CD4-positive, alpha-beta T cell (primary cell): ENCODE measurements at regions not wholly inside any gene's neighbourhood (a gene's known extent, or its start where the extent isn't known, plus 50 kb on each side); places are given as distances from the start of the nearest gene placed in this dataset.

Experiments
- ATAC-seq: fragments of 200-7000 bp; cut with Tn5 transposase; one replicate; pipeline ENCODE4 v1.10.0; 2022; ENCODE audit warnings: mild to moderate bottlenecking; ENCODE audit not compliant: poor library complexity
- CTCF ChIA-PET: fragments of 350-600 bp; sonication (Branson Sonifier 250); formaldehyde crosslinking; loops from one replicate; lab custom pipeline; 2021; ENCODE audit warnings: antibody characterized with exemption, inconsistent platforms; lab: Charles Lee
- POLR2A ChIA-PET: fragments of 350-600 bp; sonication (Branson Sonifier 250); formaldehyde crosslinking; loops from one replicate; lab custom pipeline; 2021; ENCODE audit warnings: antibody characterized with exemption, inconsistent platforms; lab: Charles Lee
- DNase-seq, 14 experiments: peaks; one replicate each; pipeline ENCODE4 v3.0.0-alpha.2; 2013 to 2020; ENCODE audit warnings: mixed read lengths in 2 of 14
- H3K27ac ChIP-seq, 2 donors: one replicate each; pipeline versions ENCODE4 v1.5.1 to v1.7.0; 2013; ENCODE audit warnings: low read length in 2 of 2, low read depth in 1 of 2, mild to moderate bottlenecking in 1 of 2
- H3K27me3 ChIP-seq, 2 experiments: 1 replicate in 1 of 2; 2 replicates in 1 of 2; pipeline versions ENCODE4 v1.6.1 to v1.7.0; 2013; ENCODE audit warnings: low read length in 2 of 2, control low read depth in 1 of 2, mild to moderate bottlenecking in 1 of 2, moderate library complexity in 1 of 2; ENCODE audit not compliant: insufficient read depth in 2 of 2, control insufficient read depth in 1 of 2
- H3K36me3 ChIP-seq: one replicate; pipeline ENCODE4 v1.6.1; 2013; ENCODE audit warnings: low read length, control low read depth; ENCODE audit not compliant: insufficient read depth
- H3K4me1 ChIP-seq: one replicate; pipeline ENCODE4 v1.6.1; 2013; ENCODE audit warnings: low read length, control low read depth; ENCODE audit not compliant: insufficient read depth
- H3K4me3 ChIP-seq: one replicate; pipeline ENCODE4 v1.5.1; 2013; ENCODE audit warnings: mild to moderate bottlenecking, low read length, moderate library complexity
- H3K9me3 ChIP-seq, 2 experiments: 1 replicate in 1 of 2; 2 replicates in 1 of 2; pipeline versions ENCODE4 v1.6.1 to v1.7.0; 2013; ENCODE audit warnings: low read length in 2 of 2, mild to moderate bottlenecking in 2 of 2, control low read depth in 1 of 2, moderate library complexity in 1 of 2; ENCODE audit not compliant: control insufficient read depth in 1 of 2, insufficient read depth in 1 of 2
- H3K27ac Mint-ChIP-seq: one replicate; pipeline ENCODE4 v1.8.0; 2020; ENCODE audit warnings: mixed read lengths
- H3K27me3 Mint-ChIP-seq: one replicate; pipeline ENCODE4 v1.8.0; 2021; ENCODE audit warnings: mixed read lengths
- H3K36me3 Mint-ChIP-seq: one replicate; pipeline ENCODE4 v1.8.0; 2021; ENCODE audit warnings: low read depth, mixed read lengths
- H3K4me1 Mint-ChIP-seq: one replicate; pipeline ENCODE4 v1.8.0; 2021; ENCODE audit warnings: low read depth, mixed read lengths
- H3K4me3 Mint-ChIP-seq: one replicate; pipeline ENCODE4 v1.8.0; 2020; ENCODE audit warnings: mild to moderate bottlenecking, mixed read lengths
- H3K9me3 Mint-ChIP-seq: one replicate; pipeline ENCODE4 v1.8.0; 2020; ENCODE audit warnings: mixed read lengths
- CTCF ChIP-seq: fragments of 200-600 bp; IDR thresholded peaks from one replicate; pipeline ENCODE4 v1.8.0; 2022; ENCODE audit warnings: antibody characterized with exemption, mild to moderate bottlenecking
- intact Hi-C, 2 experiments: fragments of 100-400 bp; cut with DNase I in 1 of 2; cut with micrococcal nuclease in 1 of 2; formaldehyde crosslinking; loops; one replicate each; pipeline versions ENCODE4 v1.15.1 to v1.9.0; 2023 to 2025; cut with DNase I, micrococcal nuclease

GRCh38 chr6:40928763-40929162 is 110.3 kb downstream of the UNC5CL start:
- H3K4me3 ChIP-seq: no peak overlapping the region
- H3K27me3 ChIP-seq: peaks cover 3 to 5% of the 10 kb centered on the region in 2 experiments
- no peak overlapping the region for H3K27ac Mint-ChIP-seq
- intact Hi-C loops: no loop called here
- H3K9me3 ChIP-seq: no peaks in the 10 kb centered on the region
- CTCF ChIA-PET: no interaction called here
- TF ChIP-seq CTCF: no peak
- H3K9me3 Mint-ChIP-seq: no peaks in the 10 kb centered on the region
- H3K36me3 ChIP-seq: no peaks in the 10 kb centered on the region
- ATAC-seq (no peak), DNase-seq (no peak)
- H3K4me3 Mint-ChIP-seq: no peak overlapping the region
- H3K4me1 Mint-ChIP-seq: no peaks in the 10 kb centered on the region
- H3K4me1 ChIP-seq: no peaks in the 10 kb centered on the region
- H3K36me3 Mint-ChIP-seq: no peaks in the 10 kb centered on the region
- H3K27ac ChIP-seq: no peak overlapping the region
- POLR2A ChIA-PET: no interaction called here
- H3K27me3 Mint-ChIP-seq: peaks cover 21% of the 10 kb centered on the region

DNA sequence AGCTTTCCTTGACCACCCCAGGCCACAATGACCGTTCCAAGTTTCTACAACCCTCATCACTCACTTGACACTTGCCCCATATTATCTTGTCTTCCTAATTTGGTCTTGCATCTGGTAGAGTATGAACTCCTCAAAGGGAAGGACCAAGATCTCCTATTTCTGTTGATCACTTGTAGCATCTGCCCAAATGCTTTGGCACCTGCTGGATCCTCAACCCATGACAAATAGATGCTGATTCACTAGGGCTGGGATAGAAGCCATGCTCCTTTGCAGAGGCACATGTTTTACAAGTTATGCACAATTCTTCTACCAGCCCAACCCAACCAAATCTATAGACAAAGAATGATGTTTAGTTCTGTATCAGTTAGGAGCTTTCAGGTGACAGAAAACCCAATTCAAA is 110.7 kb downstream of the UNC5CL start:
- ChIA-PET POLR2A (no interaction called here), CTCF (no interaction called here)
- Histone ChIP-seq H3K4me3 (no peak overlapping the region), H3K4me1 (no peaks in the 10 kb centered on the region), H3K36me3 (no peaks in the 10 kb centered on the region), H3K9me3 (no peaks in the 10 kb centered on the region), H3K27me3 (peaks cover 3 to 5% of the 10 kb centered on the region in 2 experiments), H3K27ac (no peak overlapping the region)
- H3K27me3 Mint-ChIP-seq: peaks cover 21% of the 10 kb centered on the region
- no peaks in the 10 kb centered on the region for H3K4me1 Mint-ChIP-seq
- H3K36me3 Mint-ChIP-seq: no peaks in the 10 kb centered on the region
- no peak overlapping the region for H3K4me3 Mint-ChIP-seq
- H3K9me3 Mint-ChIP-seq: no peaks in the 10 kb centered on the region
- intact Hi-C loops: no loop called here
- no peak overlapping the region for H3K27ac Mint-ChIP-seq
- ATAC-seq (no peak), DNase-seq (no peak)
- TF ChIP-seq CTCF: no peak

DNA sequence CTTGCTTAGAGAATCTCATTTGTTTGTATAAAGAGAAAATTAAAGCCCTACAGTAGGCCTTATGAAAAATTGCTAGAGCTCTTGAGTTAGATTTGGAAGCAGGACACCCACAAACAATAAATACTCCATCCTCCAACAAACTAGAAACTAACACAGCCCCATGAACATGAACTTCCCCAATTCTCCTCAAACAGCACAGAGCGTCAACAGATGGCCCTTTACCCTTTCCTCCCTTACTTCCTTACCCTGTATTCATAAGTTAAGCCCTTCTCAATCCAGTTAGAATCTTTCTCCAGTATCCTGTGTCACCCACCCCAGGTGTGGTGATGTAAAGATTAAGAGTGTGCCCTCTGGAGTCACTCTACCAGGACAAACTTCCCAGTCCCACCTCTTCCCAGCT is 113.7 kb downstream of the UNC5CL start:
- ChIA-PET POLR2A (no interaction called here), CTCF (no interaction called here)
- H3K27me3 ChIP-seq: peaks cover 2 to 3% of the 10 kb centered on the region in 2 experiments
- no peak for TF ChIP-seq CTCF
- H3K27ac ChIP-seq: no peak overlapping the region
- no peak overlapping the region for H3K4me3 Mint-ChIP-seq
- H3K9me3 Mint-ChIP-seq: no peaks in the 10 kb centered on the region
- H3K9me3 ChIP-seq: no peaks in the 10 kb centered on the region
- no peak overlapping the region for H3K27ac Mint-ChIP-seq
- H3K27me3 Mint-ChIP-seq: peaks cover 26% of the 10 kb centered on the region
- intact Hi-C loops: no loop called here
- no peaks in the 10 kb centered on the region for H3K4me1 ChIP-seq
- H3K36me3 ChIP-seq: no peaks in the 10 kb centered on the region
- ATAC-seq: no peak
- no peaks in the 10 kb centered on the region for H3K36me3 Mint-ChIP-seq
- H3K4me3 ChIP-seq: no peak overlapping the region
- no peak for DNase-seq
- no peaks in the 10 kb centered on the region for H3K4me1 Mint-ChIP-seq
